A673 (cell line): ENCODE measurements at regions not wholly inside any gene's neighbourhood (a gene's known extent, or its start where the extent isn't known, plus 50 kb on each side); places are given as distances from the start of the nearest gene placed in this dataset.

Experiments
- CTCF ChIP-seq: fragments of 300-800, 200-600 bp; sonication (generic); conservative IDR thresholded peaks from 2 replicates; pipeline ENCODE4 v1.5.1; 2017; ENCODE audit warnings: low read depth, mild to moderate bottlenecking, antibody characterized with exemption, low read length, moderate library complexity, mixed read lengths
- EZH2 ChIP-seq: fragments of 200-600 bp; sonication (generic); IDR thresholded peaks from 2 replicates; pipeline ENCODE4 v1.6.1; 2017; ENCODE audit warnings: borderline replicate concordance, low read depth, mild to moderate bottlenecking, mixed read lengths, antibody characterized with exemption, low read length; ENCODE audit not compliant: poor library complexity, severe bottlenecking

GRCh38 chr6:14431385-14432330, 314.1 kb downstream of the CD83 start:
- TF ChIP-seq CTCF (no peak), EZH2 (no peak)
